ENCODE measurements at regions not wholly inside any gene's neighbourhood (a gene's known extent, or its start where the extent isn't known, plus 50 kb on each side); places are given as distances from the start of the nearest gene placed in this dataset.

DNA sequence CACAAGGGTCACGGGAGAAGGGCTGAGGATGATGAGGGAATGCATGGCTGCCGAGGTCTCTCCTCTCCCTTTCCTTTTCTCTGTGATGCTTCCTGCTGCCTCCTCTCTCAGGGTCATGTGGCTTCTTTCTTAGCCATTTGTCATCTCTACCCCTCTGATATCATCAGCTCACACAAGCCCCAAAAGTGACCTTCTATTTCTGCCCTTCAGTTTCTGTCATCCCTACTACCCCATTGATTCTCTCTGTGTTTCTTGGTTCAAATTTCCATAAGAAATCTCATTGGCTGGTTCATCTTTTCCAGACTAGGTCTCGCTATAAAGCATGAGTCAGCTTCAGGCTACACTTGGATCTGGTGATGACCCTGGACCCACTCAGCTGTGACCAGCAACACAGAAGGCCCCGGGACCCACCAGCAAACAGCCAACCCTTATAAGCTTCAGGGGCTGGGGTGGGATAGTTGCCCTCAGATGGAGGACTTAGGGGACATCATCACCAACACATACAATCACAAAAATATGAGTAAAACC is 284.3 kb downstream of the SKAP2 start:
- TF ChIP-seq EZH2 (IDR thresholded peaks at IDR 0.05; ENCODE audit: low read depth, low read length, severe bottlenecking) (no peak), SP1 (IDR thresholded peaks at IDR 0.05; ENCODE audit: low read depth, low read length) (no peak), EP300 (IDR thresholded peaks at IDR 0.05; ENCODE audit: borderline replicate concordance in 1 of 2, low read depth in 2 of 2, low read length in 2 of 2) (no peak), HDAC6 (IDR thresholded peaks at IDR 0.05; ENCODE audit: low read depth, low read length) (no peak), ZNF274 (IDR thresholded peaks at IDR 0.05; ENCODE audit: borderline replicate concordance, extremely low read depth, low read length) (no peak)
- TF ChIP-seq, protein P1, sequence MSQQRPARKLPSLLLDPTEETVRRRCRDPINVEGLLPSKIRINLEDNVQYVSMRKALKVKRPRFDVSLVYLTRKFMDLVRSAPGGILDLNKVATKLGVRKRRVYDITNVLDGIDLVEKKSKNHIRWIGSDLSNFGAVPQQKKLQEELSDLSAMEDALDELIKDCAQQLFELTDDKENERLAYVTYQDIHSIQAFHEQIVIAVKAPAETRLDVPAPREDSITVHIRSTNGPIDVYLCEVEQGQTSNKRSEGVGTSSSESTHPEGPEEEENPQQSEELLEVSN (IDR thresholded peaks at IDR 0.05): no peak
- TF ChIP-seq, protein P2, sequence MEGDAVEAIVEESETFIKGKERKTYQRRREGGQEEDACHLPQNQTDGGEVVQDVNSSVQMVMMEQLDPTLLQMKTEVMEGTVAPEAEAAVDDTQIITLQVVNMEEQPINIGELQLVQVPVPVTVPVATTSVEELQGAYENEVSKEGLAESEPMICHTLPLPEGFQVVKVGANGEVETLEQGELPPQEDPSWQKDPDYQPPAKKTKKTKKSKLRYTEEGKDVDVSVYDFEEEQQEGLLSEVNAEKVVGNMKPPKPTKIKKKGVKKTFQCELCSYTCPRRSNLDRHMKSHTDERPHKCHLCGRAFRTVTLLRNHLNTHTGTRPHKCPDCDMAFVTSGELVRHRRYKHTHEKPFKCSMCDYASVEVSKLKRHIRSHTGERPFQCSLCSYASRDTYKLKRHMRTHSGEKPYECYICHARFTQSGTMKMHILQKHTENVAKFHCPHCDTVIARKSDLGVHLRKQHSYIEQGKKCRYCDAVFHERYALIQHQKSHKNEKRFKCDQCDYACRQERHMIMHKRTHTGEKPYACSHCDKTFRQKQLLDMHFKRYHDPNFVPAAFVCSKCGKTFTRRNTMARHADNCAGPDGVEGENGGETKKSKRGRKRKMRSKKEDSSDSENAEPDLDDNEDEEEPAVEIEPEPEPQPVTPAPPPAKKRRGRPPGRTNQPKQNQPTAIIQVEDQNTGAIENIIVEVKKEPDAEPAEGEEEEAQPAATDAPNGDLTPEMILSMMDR (IDR thresholded peaks at IDR 0.05; ENCODE audit: control extremely low read depth in 1 of 3, insufficient read depth in 1 of 3, low read depth in 1 of 3, low read length in 3 of 3): no peak
